ENCODE measurements at regions not wholly inside any gene's neighbourhood (a gene's known extent, or its start where the extent isn't known, plus 50 kb on each side); places are given as distances from the start of the nearest gene placed in this dataset.

- ChIA-PET CTCF (no interaction called here), POLR2A (ENCODE audit: low non-redundant PET) (no interaction called here)
- TF ChIP-seq EZH2 (IDR thresholded peaks at IDR 0.05; ENCODE audit: borderline replicate concordance, low read depth, low read length, poor library complexity, severe bottlenecking) (no peak), CTCF (conservative IDR thresholded peaks at IDR 0.05; ENCODE audit: low read depth, low read length) (no peak)
- intact Hi-C loops (cut with micrococcal nuclease; ENCODE audit: unreplicated experiment) = no loop called here
- Histone ChIP-seq H3K36me3 (ENCODE audit: insufficient read depth, low read length, poor library complexity, severe bottlenecking) (no peaks in the 10 kb centered on the region), H3K27ac (ENCODE audit: low read depth, low read length, poor library complexity, severe bottlenecking) (no peak overlapping the region), H3K4me1 (ENCODE audit: insufficient read depth, low read length, poor library complexity, severe bottlenecking) (no peaks in the 10 kb centered on the region), H3K4me3 (ENCODE audit: low read depth, low read length, poor library complexity, severe bottlenecking) (no peak overlapping the region), H3K27me3 (replicated peaks; ENCODE audit: insufficient read depth, low read depth, low read length, poor library complexity) (no peaks in the 10 kb centered on the region), H3K9me3 (ENCODE audit: low read depth, low read length, poor library complexity, severe bottlenecking) (no peaks in the 10 kb centered on the region)
- no TSS peak for BruUV-seq (replicated peaks)
- DNase-seq (ENCODE audit: low spot score) = no peak
Measured at GRCh38 chr2:192398236-192398635, 203.5 kb upstream of the TMEFF2 start.

GRCh38 chr2:192394605-192395004, 199.9 kb upstream of the TMEFF2 start:
- Histone ChIP-seq H3K27ac (ENCODE audit: low read depth, low read length, poor library complexity, severe bottlenecking) (no peak overlapping the region), H3K9me3 (ENCODE audit: low read depth, low read length, poor library complexity, severe bottlenecking) (no peaks in the 10 kb centered on the region), H3K4me3 (ENCODE audit: low read depth, low read length, poor library complexity, severe bottlenecking) (no peak overlapping the region), H3K4me1 (ENCODE audit: insufficient read depth, low read length, poor library complexity, severe bottlenecking) (no peaks in the 10 kb centered on the region), H3K36me3 (ENCODE audit: insufficient read depth, low read length, poor library complexity, severe bottlenecking) (no peaks in the 10 kb centered on the region), H3K27me3 (replicated peaks; ENCODE audit: insufficient read depth, low read depth, low read length, poor library complexity) (no peaks in the 10 kb centered on the region)
- POLR2A ChIA-PET (ENCODE audit: low non-redundant PET) = no interaction called here
- intact Hi-C loops (cut with micrococcal nuclease; ENCODE audit: unreplicated experiment) = no loop called here
- CTCF ChIA-PET = no interaction called here
- TF ChIP-seq CTCF (conservative IDR thresholded peaks at IDR 0.05; ENCODE audit: low read depth, low read length) = no peak
- no peak for TF ChIP-seq EZH2 (IDR thresholded peaks at IDR 0.05; ENCODE audit: borderline replicate concordance, low read depth, low read length, poor library complexity, severe bottlenecking)
- no TSS peak for BruUV-seq (replicated peaks)
- DNase-seq (ENCODE audit: low spot score) = no peak

GRCh38 chr2:192391041-192391440, 196.3 kb upstream of the TMEFF2 start:
- BruUV-seq (replicated peaks) = no TSS peak
- CTCF ChIA-PET = no interaction called here
- POLR2A ChIA-PET (ENCODE audit: low non-redundant PET) = no interaction called here
- intact Hi-C loops (cut with micrococcal nuclease; ENCODE audit: unreplicated experiment) = no loop called here
- TF ChIP-seq EZH2 (IDR thresholded peaks at IDR 0.05; ENCODE audit: borderline replicate concordance, low read depth, low read length, poor library complexity, severe bottlenecking) = no peak
- no peak for TF ChIP-seq CTCF (conservative IDR thresholded peaks at IDR 0.05; ENCODE audit: low read depth, low read length)
- Histone ChIP-seq H3K4me1 (ENCODE audit: insufficient read depth, low read length, poor library complexity, severe bottlenecking) (no peaks in the 10 kb centered on the region), H3K27ac (ENCODE audit: low read depth, low read length, poor library complexity, severe bottlenecking) (no peak overlapping the region), H3K27me3 (replicated peaks; ENCODE audit: insufficient read depth, low read depth, low read length, poor library complexity) (no peaks in the 10 kb centered on the region), H3K36me3 (ENCODE audit: insufficient read depth, low read length, poor library complexity, severe bottlenecking) (no peaks in the 10 kb centered on the region), H3K9me3 (ENCODE audit: low read depth, low read length, poor library complexity, severe bottlenecking) (no peaks in the 10 kb centered on the region), H3K4me3 (ENCODE audit: low read depth, low read length, poor library complexity, severe bottlenecking) (no peak overlapping the region)
- DNase-seq (ENCODE audit: low spot score) = no peak
